NCI-H2107 treated with DMSO at 0.1 percent for 48 hours (cell line): ENCODE measurements at regions not wholly inside any gene's neighbourhood (a gene's known extent, or its start where the extent isn't known, plus 50 kb on each side); places are given as distances from the start of the nearest gene placed in this dataset.

Source experiments
- DNase-seq: peaks from one replicate; lab custom pipeline; 2025; ENCODE audit not compliant: unreplicated experiment; lab: John Stamatoyannopoulos, UW

DNA sequence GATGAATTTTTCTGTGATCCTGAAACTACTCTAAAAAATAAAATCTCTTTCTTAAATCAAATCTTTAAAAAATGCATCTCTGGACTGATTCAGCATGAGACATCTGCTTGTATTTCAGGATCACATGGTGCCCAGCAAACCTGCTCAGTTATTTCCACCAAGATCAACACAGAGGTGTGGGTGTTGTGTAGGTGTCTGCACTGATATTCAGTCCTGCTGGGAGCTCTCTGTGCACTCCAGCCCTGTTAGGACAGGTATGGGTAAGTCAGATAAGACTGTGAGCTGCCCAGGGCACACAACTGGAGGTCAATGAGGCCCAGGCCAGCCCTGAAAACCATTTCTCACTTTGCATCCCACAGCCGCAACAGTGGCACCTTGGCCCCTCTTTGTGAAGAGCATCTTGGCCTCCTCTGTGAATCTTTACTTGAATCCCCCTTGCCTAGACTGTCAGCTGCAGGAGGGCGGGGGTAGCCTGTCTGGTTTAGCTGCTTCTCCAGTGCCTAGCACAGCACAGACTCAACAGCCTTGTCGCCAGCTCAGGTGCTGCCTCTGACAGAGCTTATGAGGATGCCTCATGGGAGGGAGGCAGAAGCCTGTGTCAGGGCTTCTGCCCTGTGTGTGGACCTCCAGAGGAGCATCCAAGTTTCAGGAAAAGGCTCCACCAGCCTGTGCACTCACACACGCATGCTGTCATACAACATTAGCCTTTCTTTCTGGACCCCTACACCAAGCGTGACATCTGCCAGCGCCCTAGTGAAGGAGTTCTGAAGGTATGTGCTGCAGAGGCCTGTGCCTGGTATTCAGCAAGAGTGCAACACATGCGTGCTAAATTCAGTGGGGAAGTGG is 187.6 kb upstream of the CST7 start:
- no peak for DNase-seq

DNA sequence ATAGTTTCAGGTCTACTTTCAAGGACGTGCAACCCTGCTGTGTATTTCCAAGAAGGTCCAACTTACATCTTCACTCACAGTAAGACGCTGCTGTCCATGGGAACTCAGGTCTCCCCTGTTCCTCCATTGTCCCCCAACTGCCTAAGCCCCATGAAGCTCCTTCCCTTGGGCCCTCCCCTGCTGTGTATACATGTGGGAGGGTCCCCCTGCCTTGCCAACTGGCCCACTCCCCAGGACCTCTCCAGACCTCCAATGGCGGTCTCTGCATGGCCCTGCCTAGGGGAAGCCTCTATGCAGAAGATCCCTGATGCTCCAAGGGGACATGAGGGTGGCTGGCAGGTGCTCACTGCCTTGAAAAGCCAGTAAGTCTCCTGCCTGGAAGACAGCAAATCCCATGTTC is 186.7 kb upstream of the CST7 start:
- DNase-seq = no peak

DNA sequence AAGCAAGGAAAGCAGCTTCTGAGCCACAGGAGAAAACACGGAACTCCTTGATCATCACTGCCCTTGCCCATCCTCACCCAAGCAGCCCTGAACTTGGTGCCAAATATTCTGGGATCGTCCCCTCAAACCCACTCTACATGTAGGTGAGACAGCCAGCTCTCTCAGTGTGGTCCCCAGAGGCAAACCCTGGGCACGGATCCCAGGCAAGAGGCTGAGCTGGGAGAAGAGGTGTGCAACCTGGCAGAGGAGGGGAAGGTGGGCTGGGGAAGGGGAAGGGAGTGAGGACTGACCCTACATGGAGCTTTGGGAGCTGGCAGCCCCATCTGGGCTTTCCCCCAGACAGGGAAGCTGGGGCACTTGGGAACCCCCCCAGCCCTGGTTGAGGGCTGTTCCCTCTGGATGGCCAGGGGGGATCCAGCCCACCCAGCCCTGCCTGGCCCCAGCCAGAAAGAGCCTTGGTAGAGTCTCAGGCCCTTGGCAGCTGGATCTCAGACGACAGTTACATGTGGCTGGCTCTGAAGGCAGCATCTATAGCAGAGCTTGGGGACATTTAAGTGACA is 186.2 kb upstream of the CST7 start:
- DNase-seq = no peak

DNA sequence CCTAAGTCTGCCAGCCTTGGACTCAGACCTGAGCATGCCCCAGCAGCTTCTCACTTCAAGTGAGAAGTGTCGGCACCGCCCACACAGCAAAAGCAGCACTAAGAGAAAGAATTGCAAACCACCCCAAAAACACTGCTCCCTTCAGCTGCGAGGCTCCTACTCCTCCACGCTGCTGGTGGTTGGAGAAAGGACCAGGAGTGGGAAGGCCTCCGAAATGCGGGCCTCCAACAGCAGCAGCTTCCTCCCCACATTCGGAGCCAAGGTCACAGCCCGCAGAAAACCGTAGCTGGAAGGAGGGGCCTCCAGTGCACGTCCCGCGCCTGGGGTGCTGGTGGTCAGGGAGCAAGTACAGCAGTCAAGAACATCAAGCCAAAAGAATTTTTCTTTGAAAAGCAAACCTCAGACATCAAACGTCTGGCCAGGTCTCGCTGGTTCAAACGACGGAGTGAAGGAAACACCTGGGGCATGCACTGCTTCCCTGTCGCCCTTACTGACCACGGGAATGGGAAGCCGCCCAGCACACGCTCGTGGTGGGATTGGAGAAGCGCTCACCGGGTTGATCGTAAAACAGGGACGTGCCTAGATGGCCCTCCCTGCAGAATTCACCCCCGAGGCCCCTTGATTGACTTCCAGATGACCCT is 185.6 kb upstream of the CST7 start:
- no peak for DNase-seq

DNA sequence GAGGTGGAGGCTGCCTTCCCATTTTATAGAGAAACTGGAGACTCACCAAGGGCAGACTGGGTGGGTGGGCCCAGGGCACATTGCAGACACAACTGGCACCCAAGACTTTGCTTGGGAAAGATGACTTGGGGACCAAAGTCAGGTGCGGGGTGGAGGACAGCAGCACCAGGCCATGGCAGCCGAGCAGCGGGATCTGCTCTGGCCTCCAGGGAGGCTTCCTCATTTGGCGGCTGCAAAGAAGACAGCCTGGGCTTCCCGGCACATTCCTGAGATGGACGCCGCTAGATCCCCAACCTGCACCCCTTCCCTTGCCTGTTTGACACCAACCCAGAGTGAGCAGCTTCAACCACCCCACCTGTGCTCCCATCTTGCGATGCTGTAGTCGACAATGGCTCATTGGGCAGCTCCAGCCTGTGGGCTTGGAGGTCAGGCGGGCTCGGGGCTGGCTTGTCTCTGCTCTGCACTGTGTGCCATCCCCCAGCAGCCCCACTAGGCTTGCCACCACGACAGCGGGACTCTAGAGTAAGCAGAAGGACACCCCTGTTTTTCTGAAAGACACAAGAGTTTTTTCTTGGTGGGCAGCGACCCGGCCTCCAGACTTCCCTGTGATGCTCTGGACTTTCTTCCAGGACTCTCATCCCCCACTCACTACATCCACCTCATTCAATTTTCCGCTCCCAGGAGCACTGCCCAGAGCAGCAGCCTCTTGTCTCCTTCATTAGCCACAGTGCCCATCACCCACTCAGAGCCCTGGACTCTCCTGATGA is 184.9 kb upstream of the CST7 start:
- DNase-seq = no peak

DNA sequence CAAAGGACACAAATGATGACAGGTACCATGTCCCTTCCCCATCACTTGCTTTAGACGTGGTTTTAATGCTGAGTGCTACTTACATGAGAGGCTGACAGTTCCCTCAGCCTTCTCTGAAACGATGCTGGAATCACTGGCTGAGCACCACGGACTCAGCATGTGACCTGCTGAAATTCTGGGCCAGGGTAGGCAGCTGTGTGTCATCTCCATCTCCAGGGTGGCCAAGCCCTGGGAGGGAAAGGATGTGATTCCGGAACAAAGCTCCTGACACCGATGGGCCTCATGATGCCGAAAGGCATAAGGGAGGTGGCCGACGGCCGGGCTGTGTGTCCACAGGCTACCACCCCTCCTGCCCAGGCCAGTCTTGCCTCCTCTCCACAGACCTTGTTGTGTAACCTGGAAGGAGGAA is 184.3 kb upstream of the CST7 start:
- no peak for DNase-seq

DNA sequence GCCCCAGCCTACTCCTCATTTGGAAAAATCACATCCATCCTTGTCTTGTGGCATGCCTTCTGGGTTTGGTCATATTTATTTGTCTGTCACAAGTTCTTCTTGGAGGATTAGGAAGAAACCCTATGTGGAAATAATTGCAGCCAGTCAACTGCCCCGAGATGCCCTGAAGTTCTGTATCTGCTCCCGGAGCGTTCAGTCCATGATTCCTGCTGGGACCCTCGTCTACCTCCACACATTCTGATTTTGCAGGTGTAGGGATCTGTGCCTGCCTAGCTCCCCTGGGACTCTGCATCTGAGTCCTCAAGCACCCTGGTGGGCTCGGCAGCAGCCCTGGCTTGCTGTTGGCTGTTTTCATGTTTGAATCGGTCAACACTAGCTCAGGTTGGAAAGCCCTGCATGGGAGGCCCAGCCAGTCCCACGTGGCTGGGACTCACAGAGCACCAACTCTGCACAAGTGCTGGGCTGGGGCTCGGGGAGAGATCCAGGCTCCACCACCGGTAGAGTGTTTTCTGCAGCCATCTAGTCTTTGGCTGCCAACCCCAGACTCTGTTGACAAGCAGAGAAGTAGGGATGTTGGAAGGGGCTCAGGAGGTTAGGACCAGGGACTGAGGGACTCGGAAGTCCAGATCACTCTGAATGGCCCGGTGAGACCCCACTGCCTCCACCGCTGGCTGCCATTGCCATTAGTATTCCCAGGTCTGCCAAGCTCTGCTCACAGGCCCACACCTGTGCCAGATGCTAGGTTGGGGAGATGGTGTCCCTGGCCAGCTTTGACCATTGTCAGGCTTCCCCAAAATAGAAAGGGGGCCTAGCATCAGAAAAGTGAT is 183.5 kb upstream of the CST7 start:
- no peak for DNase-seq

DNA sequence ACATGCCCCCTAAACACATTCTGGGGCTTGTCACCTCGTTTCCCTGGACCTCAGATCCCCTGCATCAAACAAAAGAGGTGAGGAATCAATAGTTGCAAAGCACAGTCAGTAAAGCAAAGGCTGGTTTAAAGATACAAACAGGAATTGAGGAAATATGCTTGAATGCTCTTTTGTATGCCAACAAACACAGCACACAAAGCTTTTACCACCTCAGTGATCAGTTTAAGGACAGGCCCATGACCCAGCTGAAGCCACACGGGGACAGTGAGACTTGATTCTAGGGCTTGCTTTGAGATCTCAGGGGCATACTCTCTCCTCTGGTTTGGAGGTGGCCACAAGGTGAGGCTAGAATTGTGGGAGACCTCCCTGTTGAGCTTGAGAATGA is 182.9 kb upstream of the CST7 start:
- no peak for DNase-seq

DNA sequence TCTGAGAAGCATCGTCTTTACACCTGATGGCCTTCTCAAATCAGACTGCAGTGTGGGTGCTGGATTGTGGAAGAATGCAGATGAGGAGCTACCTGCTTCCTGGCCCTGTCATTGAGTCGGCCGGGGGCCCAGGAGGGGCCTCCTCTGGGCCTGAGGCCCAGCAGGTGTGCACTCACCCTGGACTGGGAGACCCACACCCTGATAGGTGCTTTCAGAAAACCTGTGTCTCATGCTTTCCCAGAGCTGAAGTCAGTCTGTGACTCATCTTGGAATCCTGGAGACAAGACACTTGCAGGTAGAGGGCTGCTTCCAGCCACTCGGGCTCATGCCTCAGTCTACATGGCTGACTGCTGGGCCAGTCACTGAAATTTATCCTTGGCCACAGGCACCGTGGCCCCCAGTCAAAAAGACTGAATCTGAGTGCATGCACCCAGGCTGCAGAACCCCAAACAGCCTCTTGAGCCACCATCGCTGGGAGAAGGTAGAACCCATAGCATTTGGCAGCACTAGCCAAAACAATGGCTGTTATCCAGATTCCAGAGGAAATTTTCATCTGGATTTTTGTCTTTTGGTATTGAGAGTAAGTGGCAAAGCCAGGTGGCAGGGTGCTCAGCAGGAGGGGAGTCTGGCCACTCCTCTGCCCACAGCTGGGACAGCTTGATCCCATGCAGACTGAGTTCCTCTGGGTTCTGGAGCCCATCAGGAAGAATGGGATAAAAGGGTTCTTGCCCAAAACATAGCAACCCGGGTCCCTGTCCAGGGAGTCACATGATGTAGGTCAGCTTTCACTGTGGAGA is 182.0 kb upstream of the CST7 start:
- no peak for DNase-seq

DNA sequence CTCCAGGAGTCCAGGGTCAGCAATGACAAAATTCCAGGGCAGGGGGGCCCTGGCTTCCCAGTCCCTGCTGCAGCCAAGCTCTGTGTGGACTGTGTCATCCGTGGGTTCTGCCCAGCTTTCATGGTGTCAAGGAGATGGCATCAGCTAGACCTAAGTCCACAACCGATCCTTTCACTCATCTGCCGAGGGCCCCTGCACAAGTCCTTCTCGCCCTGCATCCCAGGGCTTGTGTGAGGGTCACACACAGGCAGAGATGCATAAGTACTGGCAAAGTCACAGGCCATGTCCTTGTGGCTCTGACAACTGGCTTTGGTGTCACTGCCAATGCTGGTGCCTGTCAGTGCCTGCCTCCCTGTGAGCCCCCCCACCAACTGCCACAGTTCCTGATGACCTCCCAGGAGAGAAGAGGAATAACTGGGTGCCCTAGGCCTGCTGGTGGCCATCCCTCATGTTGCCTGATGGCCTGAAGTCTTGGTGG is 181.4 kb upstream of the CST7 start:
- DNase-seq = no peak

DNA sequence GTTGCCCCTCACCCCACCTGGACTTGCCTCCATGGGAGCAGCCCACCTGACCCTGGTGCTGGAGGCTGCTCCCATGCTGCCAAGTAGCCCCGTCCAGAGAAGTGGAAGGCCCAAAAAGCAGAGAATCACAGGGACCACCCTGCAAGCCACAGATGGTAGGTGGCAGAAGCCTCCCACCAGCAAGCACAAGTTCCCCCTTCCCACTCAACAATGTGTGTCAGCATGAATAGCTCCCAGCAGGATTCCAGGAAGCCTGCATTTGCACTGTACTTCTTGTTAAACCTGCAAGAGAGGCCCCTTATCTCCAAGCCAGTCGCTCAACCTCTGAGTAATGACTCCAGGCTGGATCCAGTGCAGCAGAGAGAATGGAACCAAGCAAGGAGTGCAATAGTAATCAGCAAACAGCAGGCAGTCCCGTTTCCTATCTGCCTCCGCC is 180.8 kb upstream of the CST7 start:
- no peak for DNase-seq

DNA sequence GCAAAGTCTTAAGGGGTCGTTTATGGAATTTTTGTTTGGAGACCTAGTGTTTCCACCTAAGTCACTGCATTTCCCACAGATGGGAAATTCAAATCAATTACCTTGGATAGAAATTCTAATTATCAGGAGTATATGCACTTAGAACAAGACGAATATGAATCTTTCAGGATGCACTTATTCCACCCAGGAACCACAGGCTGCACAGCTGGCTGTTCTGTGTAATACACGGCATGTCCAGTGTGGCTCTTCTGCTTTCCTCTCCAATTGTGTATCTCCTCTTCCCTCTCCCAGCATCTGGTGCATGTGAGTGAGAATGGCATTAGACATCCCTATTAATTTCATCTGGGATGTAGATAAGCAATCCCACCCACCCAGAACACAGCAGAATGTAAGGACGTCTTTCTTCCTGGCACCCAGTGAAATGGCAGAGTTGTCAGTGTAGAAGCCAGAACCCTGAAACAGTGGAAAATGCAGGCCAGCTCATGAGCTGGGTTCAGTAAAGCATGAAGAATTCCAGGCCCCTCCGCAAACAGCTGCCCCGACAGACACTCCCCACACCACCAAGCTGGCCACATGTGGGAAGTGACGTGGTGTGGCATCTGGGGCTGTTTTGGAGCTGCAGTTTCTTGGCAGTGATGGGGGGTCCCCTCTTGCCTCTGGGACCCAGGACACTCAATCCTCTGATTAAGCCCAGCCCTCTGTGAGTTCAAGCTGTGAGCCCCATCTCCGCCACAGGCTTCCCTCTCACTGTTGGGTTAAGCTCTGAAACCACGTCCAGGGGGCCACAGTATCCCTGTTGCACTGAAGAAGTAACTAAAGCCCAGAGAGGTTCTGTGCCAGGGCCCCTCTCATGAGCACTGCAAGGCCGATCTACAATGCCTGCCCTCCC is 180.1 kb upstream of the CST7 start:
- no peak for DNase-seq

DNA sequence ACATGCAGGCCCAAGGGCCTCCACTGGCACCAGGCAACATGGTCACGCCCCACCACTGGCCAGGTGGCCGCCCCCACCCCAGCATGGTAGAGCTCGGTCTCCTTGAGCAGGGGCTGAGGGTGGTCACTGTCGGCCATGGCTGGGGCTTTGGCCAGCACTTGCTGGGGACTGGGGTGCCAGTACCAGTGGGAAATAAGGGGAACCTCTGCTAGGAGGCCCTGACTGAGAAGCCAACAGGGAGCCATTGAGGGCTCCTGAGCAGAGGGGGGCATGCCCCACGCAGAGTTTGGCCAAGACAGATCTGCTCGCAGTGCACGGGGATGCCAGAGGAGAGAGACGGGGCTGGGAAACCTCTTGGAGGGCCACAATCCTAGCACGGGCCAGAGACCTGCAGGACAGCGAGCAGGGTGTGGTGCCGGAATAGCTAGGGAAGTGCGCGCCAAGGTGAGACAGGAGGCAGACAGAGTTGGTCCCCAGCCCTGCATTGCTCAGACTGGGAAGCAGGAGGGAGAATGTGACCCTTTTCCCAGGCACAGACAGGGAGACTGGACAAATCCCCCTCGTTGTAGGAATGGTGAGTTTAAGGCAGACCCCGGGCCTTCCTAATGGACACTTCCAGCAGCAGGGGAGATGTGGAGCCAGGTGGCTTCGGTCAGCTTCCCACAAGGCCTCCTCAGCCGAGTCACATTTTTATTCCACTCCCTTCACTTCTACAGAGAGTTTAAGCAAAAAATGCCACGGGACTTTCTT is 179.0 kb upstream of the CST7 start:
- DNase-seq = no peak

DNA sequence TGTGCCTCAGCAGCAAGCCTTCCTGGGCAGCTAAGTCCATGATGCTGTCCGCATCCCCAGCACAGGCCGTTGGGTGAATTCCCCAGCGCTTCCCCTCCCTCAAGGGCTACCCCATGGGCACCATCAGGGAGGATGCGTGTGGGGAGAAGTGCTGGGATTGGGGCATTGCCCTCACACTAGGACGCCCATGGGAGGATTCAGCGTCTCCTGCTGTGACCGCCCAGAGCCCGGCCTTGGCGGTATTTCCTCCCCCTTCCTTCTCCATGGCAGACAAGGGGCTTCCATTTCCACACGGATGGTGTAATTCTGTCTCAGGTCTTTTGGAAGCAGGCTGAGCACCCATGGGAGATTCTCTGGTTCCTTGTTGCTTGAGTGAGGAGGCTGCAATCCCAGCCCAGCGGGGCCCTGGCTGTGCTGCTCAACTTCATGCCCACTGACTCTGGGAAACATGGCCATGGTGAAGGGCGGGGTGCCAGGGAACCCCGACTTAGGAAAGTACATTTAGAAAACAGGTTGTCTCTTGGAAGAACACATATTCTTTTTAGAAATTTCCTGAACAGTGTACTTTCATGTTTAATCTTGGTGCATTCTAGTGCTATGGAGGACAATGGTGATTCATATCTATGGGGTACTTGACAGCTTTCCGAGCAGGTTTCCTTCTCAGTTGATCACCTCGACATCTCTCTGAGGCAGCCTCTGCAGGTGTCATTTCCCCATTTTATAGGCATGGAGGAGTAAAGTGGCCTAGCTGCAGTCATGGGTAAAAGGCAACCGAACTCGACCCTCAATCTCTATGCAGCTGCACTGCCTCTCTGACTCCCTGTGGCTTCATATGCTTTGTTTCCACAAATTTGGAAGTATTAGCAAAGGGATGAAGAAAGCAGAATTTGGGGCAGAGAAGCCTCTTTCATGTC is 178.2 kb upstream of the CST7 start:
- no peak for DNase-seq

DNA sequence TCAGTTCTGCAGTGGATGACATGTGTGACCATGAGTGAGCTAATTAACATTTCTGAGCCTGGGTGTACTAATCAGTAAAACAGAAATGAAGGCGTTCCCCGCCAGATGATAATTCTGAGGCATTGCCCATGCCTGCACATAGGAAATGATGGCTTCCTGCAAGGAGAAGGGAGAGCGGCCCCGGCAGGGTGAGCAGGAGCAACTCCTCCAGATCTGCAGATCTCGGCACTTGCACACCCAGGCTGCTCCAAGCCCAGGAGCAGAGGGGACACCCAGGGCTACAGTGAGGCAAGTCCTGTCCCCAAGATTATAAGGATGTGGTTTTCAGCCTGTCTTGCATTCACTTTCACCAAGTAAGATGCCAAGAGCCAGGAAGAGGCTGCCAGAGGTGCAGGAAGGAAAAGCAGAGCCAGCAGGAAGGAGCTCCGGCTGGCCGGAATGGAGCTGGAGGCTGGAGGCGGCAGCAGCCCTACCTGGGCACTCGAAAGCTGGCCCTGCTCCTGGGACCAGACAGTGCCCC is 177.5 kb upstream of the CST7 start:
- DNase-seq = no peak

DNA sequence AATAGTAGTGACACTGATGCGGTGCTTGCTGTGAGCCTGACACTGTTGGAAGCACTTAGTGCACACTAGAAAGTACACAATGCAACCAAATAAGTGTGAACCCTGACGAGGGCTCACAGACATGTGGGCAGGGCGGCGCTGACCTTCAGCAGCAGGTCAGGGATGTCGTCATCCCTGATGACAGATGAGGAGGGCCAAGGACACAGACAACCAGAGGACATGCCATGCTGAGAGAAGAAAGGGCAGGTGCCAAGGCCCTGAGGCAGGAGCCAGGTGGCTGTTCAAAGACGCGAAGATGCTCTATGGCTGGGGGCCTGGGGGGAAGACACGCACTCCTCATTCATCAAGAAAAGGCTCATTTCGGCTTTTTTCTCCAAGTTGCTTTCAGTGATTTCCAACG is 176.4 kb upstream of the CST7 start:
- no peak for DNase-seq

DNA sequence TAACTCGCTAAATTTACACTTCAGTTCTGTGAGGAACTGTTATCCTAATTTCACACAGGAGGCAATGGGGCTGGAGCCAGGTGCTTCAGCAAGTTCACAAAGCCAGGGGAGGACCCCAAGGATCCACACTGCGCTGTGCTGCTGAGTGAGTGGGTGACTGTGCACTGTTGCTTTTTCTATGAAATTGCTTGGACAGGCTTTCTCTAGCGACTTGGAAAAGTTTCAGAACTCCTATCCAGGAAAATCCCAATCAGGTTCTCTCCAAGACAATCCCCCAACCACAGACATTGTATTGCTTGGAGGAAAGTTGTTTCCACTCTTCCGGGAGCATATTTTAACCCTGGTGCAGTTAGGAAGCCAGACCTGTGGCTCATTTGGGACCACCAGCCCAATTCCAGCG is 175.9 kb upstream of the CST7 start:
- DNase-seq = no peak
